ENCODE measurements at regions not wholly inside any gene's neighbourhood (a gene's known extent, or its start where the extent isn't known, plus 50 kb on each side); places are given as distances from the start of the nearest gene placed in this dataset.
A peak's percentile ranks its signal among the peaks of the same experiment; 100 is the strongest.

DNA sequence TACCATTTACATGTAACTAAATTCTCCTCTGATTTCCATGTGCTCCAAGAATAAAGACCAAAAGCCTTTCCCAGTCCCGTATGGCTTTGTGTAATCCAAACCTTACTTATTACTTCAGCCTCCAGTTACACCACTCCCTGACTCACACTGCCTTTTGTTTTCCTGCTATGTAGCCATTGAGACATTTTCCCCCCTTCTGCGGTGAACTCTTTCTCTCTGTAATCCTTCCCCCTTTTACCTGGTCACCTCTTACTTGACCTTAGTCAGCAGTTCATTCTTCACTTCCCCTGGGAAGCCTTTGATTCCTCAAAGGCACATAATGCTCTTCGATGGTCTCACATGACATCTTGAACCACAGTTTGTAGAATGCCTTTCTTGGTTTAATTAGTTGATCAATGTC, 256.0 kb upstream of the FANCL start:
- Histone ChIP-seq H3K4me2 (ENCODE audit: insufficient read depth in 1 of 2, low read depth in 2 of 2, low read length in 2 of 2) (peak overlapping the region in 1 of 2 experiments; percentile 23; a peak in 1 of 4 replicates), H3K23me2 (ENCODE audit: low read depth, low read length) (no peaks in the 10 kb centered on the region), H3K18ac (ENCODE audit: extremely low read depth, low read length) (no peak overlapping the region), H3K23ac (ENCODE audit: insufficient read length) (no peak overlapping the region), H4K91ac (replicated peaks; ENCODE audit: insufficient read length, low read length) (no peak overlapping the region), H3K4ac (replicated peaks; ENCODE audit: insufficient read length, low read depth, low read length) (no peak overlapping the region), H3K79me1 (ENCODE audit: low read depth, low read length) (no peaks in the 10 kb centered on the region), H2BK20ac (ENCODE audit: low read length) (0 out of 2 replicates have a peak overlapping the region, but pooled peaks have one; percentile 51), H3K79me2 (ENCODE audit: control insufficient read depth in 1 of 2, insufficient read depth in 2 of 2, low read length in 2 of 2) (no peaks in the 10 kb centered on the region), H3K4me1 (replicated peaks in 1 of 4; ENCODE audit: control insufficient read depth in 3 of 4, insufficient read depth in 4 of 4, low read length in 3 of 4) (peaks cover 3 to 21% (median 17%) of the 10 kb centered on the region in 4 experiments; a peak in 5 of 7 replicates), H3K4me3 (ENCODE audit: extremely low read depth in 1 of 4, insufficient read depth in 2 of 4, low read depth in 3 of 4, low read length in 4 of 4) (peak overlapping the region in 1 of 4 experiments; percentile 17; a peak in 1 of 8 replicates), H3K14ac (ENCODE audit: insufficient read length) (no peak overlapping the region), H4K5ac (ENCODE audit: insufficient read length, low read depth, low read length) (no peak overlapping the region), H2BK120ac (replicated peaks; ENCODE audit: low read depth, low read length) (no peak overlapping the region), H3K36me3 (ENCODE audit: control insufficient read depth in 2 of 4, insufficient read depth in 4 of 4, low read length in 3 of 4) (no peaks in the 10 kb centered on the region), H2BK5ac (ENCODE audit: low read depth, low read length) (no peak overlapping the region), H2AFZ (ENCODE audit: low read length) (no peak overlapping the region), H2BK15ac (ENCODE audit: low read length) (no peak overlapping the region), H3K9me3 (ENCODE audit: insufficient read depth in 2 of 2, low read depth in 1 of 2, low read length in 1 of 2) (no peaks in the 10 kb centered on the region), H2AK5ac (ENCODE audit: low read depth, low read length) (no peak overlapping the region), H3K27me3 (replicated peaks in 1 of 4; ENCODE audit: control insufficient read depth in 3 of 4, extremely low read depth in 1 of 4, insufficient read depth in 3 of 4, low read length in 3 of 4) (no peaks in the 10 kb centered on the region), H2BK12ac (ENCODE audit: low read depth, low read length) (peak overlapping the region; percentile 62; the same call in 1 of the 2 replicates), H3K9ac (replicated peaks in 1 of 4; ENCODE audit: extremely low read depth in 1 of 4, low read depth in 3 of 4, low read length in 3 of 4) (no peak overlapping the region), H4K8ac (ENCODE audit: extremely low read depth, insufficient read depth, low read length) (no peak overlapping the region), H3K27ac (ENCODE audit: low read depth, low read length) (no peak overlapping the region; the same call in 1 of the 2 replicates), H3K56ac (replicated peaks; ENCODE audit: insufficient read length, low read depth, low read length) (no peak overlapping the region), H4K20me1 (replicated peaks in 1 of 2; ENCODE audit: control insufficient read depth in 1 of 2, insufficient read depth in 2 of 2, low read length in 2 of 2) (no peaks in the 10 kb centered on the region)
- CTCF ChIA-PET (ENCODE audit: partially characterized antibody), result interaction anchor here (0.6 kb wide), 1 partner anchor 183 kb away, joined by 3 read pairs; no protein-coding TSS in a partner anchor
- peak; percentile 99 for FAIRE-seq
- POLR2A ChIA-PET (ENCODE audit: partially characterized antibody), result no interaction called here
- DNase-seq (ENCODE audit: low read depth in 1 of 2, low spot score in 2 of 2), result peak in 1 of 2 experiments; percentile 80
- WGBS, 2 experiments (ENCODE audit: extremely low coverage in 1 of 2, insufficient coverage in 1 of 2, insufficient read length in 1 of 2, insufficient replicate concordance in 2 of 2, low coverage in 1 of 2, low lambda C conversion rate in 2 of 2, missing lambda C conversion rate in 1 of 2), result 6% methylated on average over 3 of the region's 3 CpGs; no CpG with 5 or more reads in 1 of the 2 experiments
- TF ChIP-seq YY1 (IDR thresholded peaks at IDR 0.05; ENCODE audit: low read depth, low read length), result peak; percentile 72
- TF ChIP-seq EP300 (IDR thresholded peaks at IDR 0.05; ENCODE audit: borderline replicate concordance in 1 of 2, low read depth in 2 of 2, low read length in 2 of 2), result peak in 1 of 2 experiments; percentile 48; a peak in 1 of 3 replicates
